Stomach (tissue), 4 donors: ENCODE measurements at regions not wholly inside any gene's neighbourhood (a gene's known extent, or its start where the extent isn't known, plus 50 kb on each side); places are given as distances from the start of the nearest gene placed in this dataset.

Source experiments
- EP300 ChIP-seq: sonication (generic); formaldehyde crosslinking; IDR thresholded peaks from one replicate; pipeline ENCODE4 v1.6.1; 2017; ENCODE audit warnings: antibody characterized with exemption
- POLR2A ChIP-seq, 4 donors: fragments of 450-650 bp; IDR thresholded peaks; one replicate each; pipeline ENCODE4 v1.6.1; 2016; ENCODE audit warnings: antibody characterized with exemption in 4 of 4, control low read depth in 2 of 4, mild to moderate bottlenecking in 1 of 4, moderate library complexity in 1 of 4
- TF ChIP-seq, protein P1 (sequence below), 7 experiments: fragments of 450-650 bp in 4 of 7; fragments of 200-600 bp in 3 of 7; sonication (generic) in 3 of 7; IDR thresholded peaks; one replicate each; pipeline ENCODE4 v1.5.1; 2016 to 2019; ENCODE audit warnings: antibody characterized with exemption in 7 of 7, control low read depth in 2 of 7, mild to moderate bottlenecking in 1 of 7

DNA sequence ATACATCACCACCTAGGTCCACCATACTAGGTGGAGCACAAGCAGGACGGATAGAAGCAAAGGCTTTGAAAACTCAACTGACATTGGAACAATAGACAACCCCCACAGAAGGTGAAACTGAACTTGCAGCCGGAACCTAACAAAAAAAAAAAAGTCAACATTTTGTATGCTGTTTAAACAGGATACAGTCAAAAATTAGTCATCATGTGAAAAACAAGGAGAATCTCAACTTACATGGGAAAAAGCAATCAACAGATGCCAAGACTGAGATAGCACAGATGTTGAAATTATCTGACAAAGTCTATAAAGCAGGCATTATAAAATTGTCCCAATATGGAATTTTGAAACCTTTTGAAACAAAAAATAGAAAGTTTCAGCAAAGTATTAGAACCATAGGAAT, 123.8 kb downstream of the RAB38 start:
- TF ChIP-seq, protein P1, sequence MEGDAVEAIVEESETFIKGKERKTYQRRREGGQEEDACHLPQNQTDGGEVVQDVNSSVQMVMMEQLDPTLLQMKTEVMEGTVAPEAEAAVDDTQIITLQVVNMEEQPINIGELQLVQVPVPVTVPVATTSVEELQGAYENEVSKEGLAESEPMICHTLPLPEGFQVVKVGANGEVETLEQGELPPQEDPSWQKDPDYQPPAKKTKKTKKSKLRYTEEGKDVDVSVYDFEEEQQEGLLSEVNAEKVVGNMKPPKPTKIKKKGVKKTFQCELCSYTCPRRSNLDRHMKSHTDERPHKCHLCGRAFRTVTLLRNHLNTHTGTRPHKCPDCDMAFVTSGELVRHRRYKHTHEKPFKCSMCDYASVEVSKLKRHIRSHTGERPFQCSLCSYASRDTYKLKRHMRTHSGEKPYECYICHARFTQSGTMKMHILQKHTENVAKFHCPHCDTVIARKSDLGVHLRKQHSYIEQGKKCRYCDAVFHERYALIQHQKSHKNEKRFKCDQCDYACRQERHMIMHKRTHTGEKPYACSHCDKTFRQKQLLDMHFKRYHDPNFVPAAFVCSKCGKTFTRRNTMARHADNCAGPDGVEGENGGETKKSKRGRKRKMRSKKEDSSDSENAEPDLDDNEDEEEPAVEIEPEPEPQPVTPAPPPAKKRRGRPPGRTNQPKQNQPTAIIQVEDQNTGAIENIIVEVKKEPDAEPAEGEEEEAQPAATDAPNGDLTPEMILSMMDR (IDR thresholded peaks at IDR 0.05): no peak
- TF ChIP-seq POLR2A (IDR thresholded peaks at IDR 0.05) (no peak), EP300 (no peak)
